NCI-H2227 (cell line): ENCODE measurements at regions not wholly inside any gene's neighbourhood (a gene's known extent, or its start where the extent isn't known, plus 50 kb on each side); places are given as distances from the start of the nearest gene placed in this dataset.
"Not testable (repeated sequence)": the region's sequence is repeated elsewhere in the genome, so short reads cannot be mapped to it uniquely, and the experiment has no call there.

Experiments used
- DNase-seq: peaks from one replicate; lab custom pipeline; 2025; ENCODE audit not compliant: unreplicated experiment; lab: John Stamatoyannopoulos, UW

DNA sequence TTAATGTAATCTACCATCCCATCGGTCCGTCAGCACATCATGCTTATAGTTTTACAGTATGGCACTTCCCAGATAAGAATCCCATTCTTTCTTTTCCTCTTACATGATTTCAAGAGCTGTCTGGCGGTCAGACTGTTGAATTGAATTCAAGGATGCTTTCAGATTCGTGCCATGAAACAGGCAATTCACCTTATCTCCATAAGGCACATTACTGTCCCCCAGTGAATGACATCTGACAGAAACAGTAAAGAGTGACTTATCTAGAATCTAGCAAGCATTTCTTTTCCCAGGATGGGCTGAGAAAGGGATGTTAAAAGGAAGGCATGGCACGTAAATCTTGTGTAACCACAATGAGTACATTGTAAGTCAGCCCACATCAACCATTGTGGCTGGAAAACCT is 61.1 kb upstream of the SEM1 start:
- no peak for DNase-seq

DNA sequence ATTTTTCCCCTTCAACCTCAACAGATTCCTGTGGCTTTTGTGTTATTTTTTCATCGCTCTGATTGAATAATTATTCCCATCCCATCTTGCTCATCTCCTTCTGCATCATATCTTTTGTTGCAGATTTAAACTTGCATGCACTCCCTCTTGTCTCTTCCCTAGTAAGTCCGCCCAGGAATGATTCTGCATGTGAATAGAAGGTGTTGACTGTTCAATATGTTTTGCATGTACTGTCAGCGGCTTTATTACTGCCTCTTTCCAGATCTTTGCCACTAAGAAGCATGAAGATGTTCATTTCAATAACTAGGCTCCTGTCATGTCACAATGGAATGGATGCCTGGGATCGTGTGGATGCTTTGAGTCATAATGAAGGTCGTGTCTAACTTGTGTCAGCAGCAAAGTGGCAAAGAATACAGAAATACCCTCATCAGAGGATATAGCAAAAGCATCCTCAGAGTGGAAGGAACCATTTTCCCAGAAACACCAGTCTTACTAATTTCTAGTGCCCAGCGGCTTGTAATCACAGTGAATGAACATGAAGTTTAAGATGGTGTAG is 62.6 kb upstream of the SEM1 start:
- DNase-seq = no peak

GRCh38 chr7:96773483-96773882 is 63.8 kb upstream of the SEM1 start:
- no peak for DNase-seq

DNA sequence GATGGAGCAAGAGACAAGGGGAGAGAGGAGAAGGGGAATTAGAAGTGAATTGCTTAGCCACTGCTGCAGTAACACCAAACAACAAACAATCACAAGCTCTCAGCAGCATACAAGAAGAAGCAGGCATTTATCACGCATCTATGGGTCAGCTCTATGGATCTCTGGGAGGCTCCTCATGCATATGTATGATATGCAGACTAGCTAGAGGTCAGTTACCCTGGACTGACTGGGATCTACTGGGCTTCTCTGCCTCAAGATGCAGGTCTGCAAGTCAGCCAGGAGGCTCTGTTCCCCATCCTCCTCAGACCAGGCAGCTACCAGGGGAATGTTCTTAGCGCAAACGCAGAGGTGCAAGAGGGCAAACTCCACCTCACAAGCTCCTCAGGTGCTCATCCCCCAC is 64.7 kb upstream of the SEM1 start:
- no peak for DNase-seq

GRCh38 chr7:96775046-96775445 is 65.4 kb upstream of the SEM1 start:
- no peak for DNase-seq

GRCh38 chr7:96778263-96778662 is 68.6 kb upstream of the SEM1 start:
- no peak for DNase-seq

DNA sequence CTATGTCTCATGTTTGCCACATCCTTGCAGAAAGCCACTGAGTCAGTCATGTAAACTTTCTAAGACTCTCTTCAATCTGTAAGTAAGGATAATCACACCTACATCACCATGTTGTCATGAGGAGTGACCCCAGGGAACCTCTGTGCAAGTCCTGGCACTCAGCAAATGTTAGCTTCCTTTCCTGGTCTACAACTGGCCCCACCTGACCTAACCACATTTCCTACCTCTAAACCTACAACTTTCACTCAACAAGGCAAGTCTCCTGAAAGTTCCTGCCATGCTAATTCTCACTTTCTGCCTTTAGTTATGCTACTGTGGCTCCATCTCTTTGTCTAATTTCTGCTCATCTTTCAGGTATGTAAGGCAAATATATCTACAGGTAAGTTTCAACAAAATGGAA is 72.3 kb upstream of the SEM1 start:
- DNase-seq = no peak

DNA sequence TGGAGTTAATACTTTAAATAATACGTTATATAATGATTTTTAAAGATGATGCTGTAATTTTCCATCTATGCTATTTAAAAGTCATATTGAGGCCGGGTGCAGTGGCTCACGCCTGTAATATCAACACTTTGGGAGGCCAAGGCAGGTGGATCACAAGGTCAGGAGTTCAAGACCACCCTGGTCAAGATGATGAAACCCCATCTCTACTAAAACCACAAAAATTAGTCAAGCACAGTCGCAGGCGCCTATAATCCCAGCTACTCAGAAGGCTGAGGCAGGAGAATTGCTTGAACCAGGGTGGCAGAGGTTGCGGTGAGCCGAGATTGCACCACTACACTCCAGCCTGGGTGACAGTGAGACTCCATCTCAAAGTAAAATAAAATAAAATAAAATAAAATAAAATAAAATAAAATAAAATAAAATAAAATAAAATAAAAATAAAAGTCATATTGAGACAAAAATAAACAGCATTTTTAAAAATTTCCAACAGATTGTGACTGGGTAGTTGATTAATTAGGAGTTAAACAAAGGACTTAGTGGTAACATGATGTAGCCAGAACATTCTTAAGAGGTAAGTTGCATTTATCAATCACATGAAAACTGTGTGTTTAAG is 73.1 kb upstream of the SEM1 start:
- DNase-seq = not testable (repeated sequence)

DNA sequence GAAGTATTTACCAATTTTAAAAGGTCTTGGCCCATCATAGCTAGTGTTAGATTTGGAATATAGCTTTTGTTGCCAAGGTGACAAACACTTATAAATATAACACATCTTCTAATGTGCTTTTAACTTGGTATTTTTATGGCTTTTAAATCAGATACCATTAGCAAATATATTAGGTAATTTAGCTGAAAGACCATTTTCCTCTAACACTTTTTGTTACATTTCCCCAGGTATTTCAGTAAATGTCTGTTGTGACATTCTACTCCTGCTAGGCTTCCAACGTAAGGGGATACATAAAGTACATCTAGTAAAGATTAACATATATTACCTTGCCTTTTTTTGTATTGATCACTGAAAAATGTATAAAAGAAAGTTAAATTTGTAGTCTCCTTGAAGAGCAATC is 75.0 kb upstream of the SEM1 start:
- no peak for DNase-seq

- DNase-seq = peak; percentile 74
These were observed 76.8 kb upstream of the SEM1 start for GRCh38 chr7:96786261-96786997.

GRCh38 chr7:96786998-96787395 is 77.4 kb upstream of the SEM1 start:
- DNase-seq = no peak

DNA sequence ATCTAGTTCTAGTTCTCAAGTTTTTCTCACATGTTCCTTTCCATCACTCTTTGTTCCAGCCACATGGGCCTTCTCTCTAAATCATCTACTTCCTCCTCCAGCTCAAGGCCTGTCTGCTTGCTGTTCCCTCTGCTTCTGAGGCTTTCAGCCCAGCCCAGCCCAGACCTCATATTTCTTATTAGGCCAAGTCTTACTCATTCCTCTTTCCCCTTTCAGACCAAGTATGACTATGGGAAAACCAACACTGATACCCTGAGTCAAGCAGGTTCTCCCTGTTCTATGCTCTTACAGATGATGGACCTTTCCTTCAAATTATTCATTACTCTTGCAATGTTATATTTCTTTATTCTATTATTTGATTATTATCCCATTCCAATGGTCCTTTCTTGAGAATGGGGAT is 80.3 kb upstream of the SEM1 start:
- DNase-seq = no peak

GRCh38 chr7:96792115-96792514 is 82.5 kb upstream of the SEM1 start:
- no peak for DNase-seq

DNA sequence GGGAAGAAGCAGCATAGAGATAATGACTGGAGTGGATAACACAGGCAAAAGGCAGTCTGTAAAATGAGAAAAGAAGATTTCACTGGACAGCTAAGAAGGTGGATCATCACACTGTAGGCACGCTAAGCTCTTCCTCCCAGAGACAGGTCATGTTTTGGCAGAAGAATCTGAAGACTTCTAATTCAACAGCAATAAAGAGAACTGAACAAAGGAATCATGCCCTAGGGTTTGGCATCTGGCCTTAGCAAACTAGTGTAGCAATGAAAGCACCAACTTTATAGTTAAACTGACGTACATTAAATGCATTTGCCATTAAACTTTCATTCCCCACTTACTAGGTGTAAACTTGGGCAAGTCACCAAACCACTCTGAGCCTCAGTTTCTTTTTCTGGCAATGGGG is 84.4 kb upstream of the SEM1 start:
- no peak for DNase-seq

GRCh38 chr7:96800122-96800521 is 90.5 kb upstream of the SEM1 start:
- DNase-seq = no peak

- DNase-seq = no peak
These were observed 91.2 kb upstream of the SEM1 start for GRCh38 chr7:96800824-96801223.

- DNase-seq = no peak
These were observed 109.6 kb upstream of the SEM1 start for GRCh38 chr7:96819111-96819700.

DNA sequence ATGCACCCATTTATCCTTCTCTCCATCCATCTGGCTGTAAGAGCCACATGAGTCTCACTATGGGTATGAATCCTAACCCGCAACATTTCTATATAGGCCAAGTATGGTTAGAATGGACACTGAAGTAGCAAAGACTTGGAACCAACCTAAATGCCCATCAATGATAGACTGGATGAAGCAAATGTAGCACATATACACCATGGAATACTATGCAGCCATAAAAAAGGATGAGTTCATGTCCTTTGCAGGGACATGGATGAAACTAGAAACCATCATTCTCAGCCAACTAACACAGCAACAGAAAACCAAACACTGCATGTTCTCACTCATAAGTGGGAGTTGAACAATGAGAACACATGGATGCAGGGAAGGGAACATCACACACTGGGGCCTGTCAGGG is 111.5 kb upstream of the SEM1 start:
- not testable (repeated sequence) for DNase-seq

GRCh38 chr7:96822824-96823223 is 113.2 kb upstream of the SEM1 start:
- DNase-seq = no peak

GRCh38 chr7:96823274-96823673 is 113.6 kb upstream of the SEM1 start:
- DNase-seq = no peak

GRCh38 chr7:96824686-96825085 is 115.0 kb upstream of the SEM1 start:
- no peak for DNase-seq

DNA sequence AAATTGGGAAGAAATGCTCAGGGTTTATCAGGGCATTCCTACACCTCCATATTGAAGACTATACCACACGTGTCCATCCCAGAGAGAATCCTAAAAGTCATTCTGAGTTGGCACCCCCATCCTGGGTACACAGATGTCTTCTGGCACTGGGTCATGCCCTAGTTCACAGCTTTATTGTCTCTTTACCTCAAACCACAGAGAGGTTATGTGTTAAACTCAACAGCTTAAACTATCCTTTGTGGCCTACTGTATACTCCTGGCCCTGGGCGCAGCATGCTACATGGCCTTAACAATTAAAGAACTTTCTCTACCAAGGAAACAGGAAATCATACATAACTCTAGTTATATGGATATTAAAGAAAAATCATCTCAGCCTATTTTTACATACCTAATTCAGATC is 115.6 kb upstream of the SEM1 start:
- no peak for DNase-seq
